ENCODE measurements at regions not wholly inside any gene's neighbourhood (a gene's known extent, or its start where the extent isn't known, plus 50 kb on each side); places are given as distances from the start of the nearest gene placed in this dataset.

DNA sequence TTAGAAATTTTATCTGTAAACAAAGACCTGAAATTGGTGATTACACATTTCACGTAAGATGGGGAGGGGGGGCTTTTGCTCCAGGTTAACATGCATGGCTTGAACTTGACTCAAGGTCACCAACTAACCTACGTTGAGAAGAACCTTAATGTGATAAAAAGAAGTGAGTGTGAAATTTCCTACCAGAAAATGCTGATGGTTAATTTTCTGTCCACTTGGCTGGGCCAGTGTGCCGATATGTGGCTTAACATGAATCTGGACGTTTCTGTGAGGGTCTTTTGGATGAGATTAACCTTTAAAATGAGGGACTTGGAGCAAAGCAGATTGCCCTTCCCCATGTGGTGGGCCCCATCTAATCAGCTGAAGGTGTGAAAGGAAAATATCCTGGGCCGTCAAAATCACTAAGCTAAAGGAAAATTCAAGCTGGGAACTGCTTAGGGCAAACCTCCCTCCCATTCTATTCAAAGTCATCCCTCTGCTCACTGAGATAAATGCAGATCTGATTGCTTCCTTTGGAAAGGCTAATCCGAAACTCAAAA lies 107.3 kb upstream of the ENPP6 start:
- Mint-ChIP-seq H3K4me3 (ENCODE audit: unreplicated experiment) (no peak overlapping the region), H3K4me1 (ENCODE audit: low read depth, unreplicated experiment) (no peaks in the 10 kb centered on the region), H3K27me3 (ENCODE audit: insufficient read depth, unreplicated experiment) (no peaks in the 10 kb centered on the region), H3K27ac (ENCODE audit: unreplicated experiment) (no peak overlapping the region), H3K36me3 (ENCODE audit: insufficient read depth, unreplicated experiment) (peaks cover 6% of the 10 kb centered on the region), H3K9me3 (ENCODE audit: unreplicated experiment) (no peaks in the 10 kb centered on the region)
- DNase-seq: no peak
- no peaks in the 10 kb centered on the region for H3K36me3 ChIP-seq (ENCODE audit: control insufficient read depth, insufficient read depth, low read length)
- no peak overlapping the region for H3K4me3 ChIP-seq (ENCODE audit: low read depth, low read length)
- CTCF ChIA-PET: no interaction called here
- intact Hi-C loops (cut with micrococcal nuclease; ENCODE audit: unreplicated experiment): no loop called here
- H3K4me1 ChIP-seq: peaks cover 7% of the 10 kb centered on the region; the same call in 1 of the 2 replicates
- TF ChIP-seq, protein P1, sequence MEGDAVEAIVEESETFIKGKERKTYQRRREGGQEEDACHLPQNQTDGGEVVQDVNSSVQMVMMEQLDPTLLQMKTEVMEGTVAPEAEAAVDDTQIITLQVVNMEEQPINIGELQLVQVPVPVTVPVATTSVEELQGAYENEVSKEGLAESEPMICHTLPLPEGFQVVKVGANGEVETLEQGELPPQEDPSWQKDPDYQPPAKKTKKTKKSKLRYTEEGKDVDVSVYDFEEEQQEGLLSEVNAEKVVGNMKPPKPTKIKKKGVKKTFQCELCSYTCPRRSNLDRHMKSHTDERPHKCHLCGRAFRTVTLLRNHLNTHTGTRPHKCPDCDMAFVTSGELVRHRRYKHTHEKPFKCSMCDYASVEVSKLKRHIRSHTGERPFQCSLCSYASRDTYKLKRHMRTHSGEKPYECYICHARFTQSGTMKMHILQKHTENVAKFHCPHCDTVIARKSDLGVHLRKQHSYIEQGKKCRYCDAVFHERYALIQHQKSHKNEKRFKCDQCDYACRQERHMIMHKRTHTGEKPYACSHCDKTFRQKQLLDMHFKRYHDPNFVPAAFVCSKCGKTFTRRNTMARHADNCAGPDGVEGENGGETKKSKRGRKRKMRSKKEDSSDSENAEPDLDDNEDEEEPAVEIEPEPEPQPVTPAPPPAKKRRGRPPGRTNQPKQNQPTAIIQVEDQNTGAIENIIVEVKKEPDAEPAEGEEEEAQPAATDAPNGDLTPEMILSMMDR (IDR thresholded peaks at IDR 0.05; ENCODE audit: insufficient read depth in 1 of 2, low read depth in 1 of 2, low read length in 1 of 2, severe bottlenecking in 1 of 2, unreplicated experiment in 1 of 2): no peak
- no TSS peak for BruUV-seq (replicated peaks)
- H3K9me3 ChIP-seq: no peaks in the 10 kb centered on the region
- H3K27me3 ChIP-seq (replicated peaks; ENCODE audit: control insufficient read depth, insufficient read depth, low read length): no peaks in the 10 kb centered on the region
- POLR2A ChIA-PET: no interaction called here

DNA sequence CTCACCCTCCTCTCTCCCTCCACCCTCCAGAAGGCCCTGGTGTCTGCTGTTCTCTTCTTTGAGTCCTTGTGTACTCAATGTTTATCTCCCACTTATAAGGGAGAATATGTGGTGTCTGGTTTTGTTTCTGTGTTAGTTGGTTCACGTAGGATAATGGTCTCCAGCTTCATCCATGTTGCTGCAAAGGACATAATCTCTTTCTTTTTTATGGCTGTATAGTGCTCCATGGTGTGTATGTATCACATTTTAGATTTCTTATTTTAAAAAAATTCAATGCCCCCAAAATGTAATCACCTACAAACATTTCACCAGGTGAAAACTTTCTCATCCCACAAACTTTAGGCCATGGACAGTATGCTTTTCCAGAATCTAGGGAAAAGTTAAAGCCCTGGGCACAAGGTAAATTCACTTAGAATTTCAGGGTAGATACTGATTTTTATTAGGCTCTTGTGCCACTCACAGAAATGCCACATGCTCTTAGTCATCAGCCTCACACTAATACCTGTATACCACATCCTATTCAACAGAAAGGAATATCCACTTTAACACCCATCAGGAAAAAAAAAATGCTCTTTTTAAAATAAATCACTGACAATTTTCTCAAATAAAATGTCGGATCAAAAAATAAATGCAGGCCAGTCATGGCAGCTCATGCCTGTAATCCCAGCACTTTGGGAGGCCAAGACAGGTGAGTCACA lies 104.8 kb upstream of the ENPP6 start:
- no peak overlapping the region for H3K4me3 ChIP-seq (ENCODE audit: low read depth, low read length)
- Mint-ChIP-seq H3K4me1 (ENCODE audit: low read depth, unreplicated experiment) (no peaks in the 10 kb centered on the region), H3K9me3 (ENCODE audit: unreplicated experiment) (no peaks in the 10 kb centered on the region), H3K27ac (ENCODE audit: unreplicated experiment) (no peak overlapping the region), H3K4me3 (ENCODE audit: unreplicated experiment) (no peak overlapping the region), H3K36me3 (ENCODE audit: insufficient read depth, unreplicated experiment) (peaks cover 6% of the 10 kb centered on the region), H3K27me3 (ENCODE audit: insufficient read depth, unreplicated experiment) (no peaks in the 10 kb centered on the region)
- POLR2A ChIA-PET: no interaction called here
- intact Hi-C loops (cut with micrococcal nuclease; ENCODE audit: unreplicated experiment): no loop called here
- no peaks in the 10 kb centered on the region for H3K9me3 ChIP-seq
- DNase-seq: no peak
- TF ChIP-seq, protein P1 (IDR thresholded peaks at IDR 0.05; ENCODE audit: insufficient read depth in 1 of 2, low read depth in 1 of 2, low read length in 1 of 2, severe bottlenecking in 1 of 2, unreplicated experiment in 1 of 2): no peak
- CTCF ChIA-PET: no interaction called here
- no peaks in the 10 kb centered on the region for H3K27me3 ChIP-seq (replicated peaks; ENCODE audit: control insufficient read depth, insufficient read depth, low read length)
- BruUV-seq (replicated peaks): no TSS peak
- no peaks in the 10 kb centered on the region for H3K4me1 ChIP-seq
- H3K36me3 ChIP-seq (ENCODE audit: control insufficient read depth, insufficient read depth, low read length): no peaks in the 10 kb centered on the region

DNA sequence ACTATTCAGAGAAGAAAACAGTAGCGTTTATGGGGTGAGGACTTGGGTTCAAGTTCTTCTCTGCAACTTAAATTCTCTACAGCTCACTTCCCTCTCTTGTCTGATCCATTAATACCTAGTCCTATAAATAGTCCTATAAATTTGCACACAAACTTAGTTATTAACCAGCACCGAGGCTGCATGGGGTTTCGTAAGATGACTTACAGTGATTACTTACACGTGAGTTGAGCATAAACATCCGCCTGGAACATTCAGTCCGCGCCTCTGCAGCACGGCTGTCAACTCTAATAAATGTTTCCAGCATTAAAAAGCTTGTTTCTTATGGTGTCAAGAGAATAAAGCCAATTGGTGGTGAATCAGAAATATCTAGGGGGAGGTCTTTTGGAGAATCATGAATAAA lies 103.0 kb upstream of the ENPP6 start:
- intact Hi-C loops (cut with micrococcal nuclease; ENCODE audit: unreplicated experiment): no loop called here
- Mint-ChIP-seq H3K4me1 (ENCODE audit: low read depth, unreplicated experiment) (no peaks in the 10 kb centered on the region), H3K9me3 (ENCODE audit: unreplicated experiment) (no peaks in the 10 kb centered on the region), H3K4me3 (ENCODE audit: unreplicated experiment) (no peak overlapping the region), H3K36me3 (ENCODE audit: insufficient read depth, unreplicated experiment) (peaks cover 6% of the 10 kb centered on the region), H3K27ac (ENCODE audit: unreplicated experiment) (no peak overlapping the region), H3K27me3 (ENCODE audit: insufficient read depth, unreplicated experiment) (no peaks in the 10 kb centered on the region)
- DNase-seq: no peak
- H3K4me3 ChIP-seq (ENCODE audit: low read depth, low read length): no peak overlapping the region
- no peaks in the 10 kb centered on the region for H3K36me3 ChIP-seq (ENCODE audit: control insufficient read depth, insufficient read depth, low read length)
- no peaks in the 10 kb centered on the region for H3K27me3 ChIP-seq (replicated peaks; ENCODE audit: control insufficient read depth, insufficient read depth, low read length)
- CTCF ChIA-PET: no interaction called here
- TF ChIP-seq, protein P1 (IDR thresholded peaks at IDR 0.05; ENCODE audit: insufficient read depth in 1 of 2, low read depth in 1 of 2, low read length in 1 of 2, severe bottlenecking in 1 of 2, unreplicated experiment in 1 of 2): no peak
- BruUV-seq (replicated peaks): no TSS peak
- no peaks in the 10 kb centered on the region for H3K9me3 ChIP-seq
- H3K4me1 ChIP-seq: no peaks in the 10 kb centered on the region
- POLR2A ChIA-PET: no interaction called here

Measured in Caco-2 (cell line).